HFF-Myc (cell line): ENCODE measurements at regions not wholly inside any gene's neighbourhood (a gene's known extent, or its start where the extent isn't known, plus 50 kb on each side); places are given as distances from the start of the nearest gene placed in this dataset.
A peak's percentile ranks its signal among the peaks of the same experiment; 100 is the strongest.

Source experiments
- DNase-seq: peaks from one replicate; pipeline ENCODE4 v3.0.0-alpha.2; 2011; ENCODE audit warnings: low read depth; ENCODE audit errors: extremely low read depth
- H3K4me3 ChIP-seq: replicated peaks from 2 replicates; pipeline ENCODE4 v1.5.1; 2011; ENCODE audit warnings: low read depth, mild to moderate bottlenecking, control low read depth, low read length
- CTCF ChIP-seq: IDR thresholded peaks from 2 replicates; pipeline ENCODE4 v1.5.1; 2012; ENCODE audit warnings: mild to moderate bottlenecking, low read depth, low read length, control low read depth; ENCODE audit errors: missing control alignments

- DNase-seq = no peak
- no peak overlapping the region for H3K4me3 ChIP-seq
- no peak for TF ChIP-seq CTCF
Observed at GRCh38 chr14:87052646-87053225, 940.2 kb downstream of the GALC start.

- no peak for DNase-seq
- H3K4me3 ChIP-seq = no peak overlapping the region
- no peak for TF ChIP-seq CTCF
Observed at GRCh38 chr14:87050421-87050820, 942.6 kb downstream of the GALC start.

GRCh38 chr14:87049950-87050349, 943.0 kb downstream of the GALC start:
- no peak overlapping the region for H3K4me3 ChIP-seq
- peak; percentile 62 for TF ChIP-seq CTCF
- peak; percentile 11 for DNase-seq

GRCh38 chr14:87046960-87047359, 946.0 kb downstream of the GALC start:
- no peak for TF ChIP-seq CTCF
- DNase-seq = no peak
- H3K4me3 ChIP-seq = no peak overlapping the region

GRCh38 chr14:87045956-87046355, 947.0 kb downstream of the GALC start:
- DNase-seq = no peak
- no peak overlapping the region for H3K4me3 ChIP-seq
- no peak for TF ChIP-seq CTCF

- TF ChIP-seq CTCF = no peak
- H3K4me3 ChIP-seq = no peak overlapping the region
- DNase-seq = no peak
Observed at GRCh38 chr14:87045246-87045645, 947.7 kb downstream of the GALC start.

- DNase-seq = no peak
- TF ChIP-seq CTCF = no peak
- no peak overlapping the region for H3K4me3 ChIP-seq
Observed at GRCh38 chr14:87044807-87045206, 948.2 kb downstream of the GALC start.
